ENCODE measurements at regions not wholly inside any gene's neighbourhood (a gene's known extent, or its start where the extent isn't known, plus 50 kb on each side); places are given as distances from the start of the nearest gene placed in this dataset.

DNA sequence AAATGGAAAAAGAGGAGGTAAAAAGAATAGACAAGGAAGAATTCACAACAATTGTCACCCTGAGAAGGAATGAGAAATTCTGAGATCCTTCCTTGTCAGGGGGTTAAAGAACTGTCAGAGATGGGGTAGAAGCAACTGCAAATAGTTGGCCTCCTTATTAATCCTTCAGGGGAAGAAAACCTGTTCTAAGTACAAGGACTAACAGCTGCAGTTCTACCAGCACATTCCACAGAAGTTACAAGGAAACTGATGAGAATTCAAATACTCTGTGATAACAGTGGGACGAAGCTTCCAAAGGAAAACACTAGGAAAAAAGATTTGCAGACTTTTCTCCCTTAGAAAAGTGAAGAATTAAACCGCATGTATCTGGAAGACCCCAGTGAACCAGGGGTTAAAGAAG is 93.7 kb downstream of the OR2K2 start:
- H2BK15ac ChIP-seq (ENCODE audit: low read depth, poor library complexity, severe bottlenecking) = no peak overlapping the region
- DNase-seq = no peak
- H4K8ac ChIP-seq (ENCODE audit: low read length) = no peak overlapping the region
- no peak overlapping the region for H3K4me2 ChIP-seq (ENCODE audit: low read length, poor library complexity, severe bottlenecking)
- no peak overlapping the region for H2BK12ac ChIP-seq (ENCODE audit: low read length in 2 of 2)
- H3K4ac ChIP-seq (ENCODE audit: low read depth in 1 of 2, low read length in 2 of 2) = no peak overlapping the region
- no peak overlapping the region for H3K23ac ChIP-seq (ENCODE audit: low read length in 2 of 2)
- H3K27me3 ChIP-seq (ENCODE audit: control insufficient read depth in 1 of 2, insufficient read depth in 1 of 2, low read length in 2 of 2) = no peaks in the 10 kb centered on the region
- no peak overlapping the region for H2AFZ ChIP-seq (ENCODE audit: low read depth, low read length)
- no peak overlapping the region for H3K18ac ChIP-seq (ENCODE audit: low read depth in 1 of 2, low read length in 2 of 2)
- H3K36me3 ChIP-seq (ENCODE audit: control insufficient read depth in 1 of 2, insufficient read depth in 2 of 2, low read depth in 1 of 2, low read length in 2 of 2) = no peaks in the 10 kb centered on the region
- H2BK5ac ChIP-seq (ENCODE audit: low read depth, low read length, poor library complexity, severe bottlenecking) = no peak overlapping the region
- 88% methylated on average over 2 of the region's 2 CpGs for WGBS
- H2BK120ac ChIP-seq (ENCODE audit: low read depth, low read length) = no peak overlapping the region
- no peak overlapping the region for H3K27ac ChIP-seq (ENCODE audit: low read length, poor library complexity, severe bottlenecking)
- H3K14ac ChIP-seq (ENCODE audit: low read length in 2 of 2) = no peak overlapping the region
- no peaks in the 10 kb centered on the region for H3K4me1 ChIP-seq (ENCODE audit: control insufficient read depth, insufficient read depth, low read depth, low read length)
- no peaks in the 10 kb centered on the region for H3K79me1 ChIP-seq (replicated peaks; ENCODE audit: low read length, poor library complexity, severe bottlenecking)
- H4K91ac ChIP-seq (ENCODE audit: low read length) = no peak overlapping the region
- H3K9me3 ChIP-seq (ENCODE audit: control insufficient read depth, low read length) = no peaks in the 10 kb centered on the region
- no peak overlapping the region for H3K4me3 ChIP-seq (ENCODE audit: insufficient read depth in 1 of 2, low read depth in 1 of 2, low read length in 2 of 2)
- H3K9ac ChIP-seq (ENCODE audit: low read length) = no peak overlapping the region
- no peak overlapping the region for H2AK5ac ChIP-seq (ENCODE audit: low read length, severe bottlenecking)

- no peak overlapping the region for H4K8ac ChIP-seq (ENCODE audit: low read length)
- H2AK5ac ChIP-seq (ENCODE audit: low read length, severe bottlenecking) = no peak overlapping the region
- no peaks in the 10 kb centered on the region for H3K9me3 ChIP-seq (ENCODE audit: control insufficient read depth, low read length)
- no peak overlapping the region for H3K14ac ChIP-seq (ENCODE audit: low read length in 2 of 2)
- no peak overlapping the region for H3K23ac ChIP-seq (ENCODE audit: low read length in 2 of 2)
- WGBS = 98% methylated on average over 2 of the region's 3 CpGs
- no peak overlapping the region for H3K4me2 ChIP-seq (ENCODE audit: low read length, poor library complexity, severe bottlenecking)
- H3K36me3 ChIP-seq (ENCODE audit: control insufficient read depth in 1 of 2, insufficient read depth in 2 of 2, low read depth in 1 of 2, low read length in 2 of 2) = no peaks in the 10 kb centered on the region
- no peak overlapping the region for H3K4me3 ChIP-seq (ENCODE audit: insufficient read depth in 1 of 2, low read depth in 1 of 2, low read length in 2 of 2)
- H3K9ac ChIP-seq (ENCODE audit: low read length) = no peak overlapping the region
- H3K79me1 ChIP-seq (replicated peaks; ENCODE audit: low read length, poor library complexity, severe bottlenecking) = no peaks in the 10 kb centered on the region
- no peak overlapping the region for H2BK120ac ChIP-seq (ENCODE audit: low read depth, low read length)
- no peak overlapping the region for H2AFZ ChIP-seq (ENCODE audit: low read depth, low read length)
- no peak overlapping the region for H3K27ac ChIP-seq (ENCODE audit: low read length, poor library complexity, severe bottlenecking)
- no peaks in the 10 kb centered on the region for H3K4me1 ChIP-seq (ENCODE audit: control insufficient read depth, insufficient read depth, low read depth, low read length)
- H3K27me3 ChIP-seq (ENCODE audit: control insufficient read depth in 1 of 2, insufficient read depth in 1 of 2, low read length in 2 of 2) = no peaks in the 10 kb centered on the region
- no peak overlapping the region for H2BK12ac ChIP-seq (ENCODE audit: low read length in 2 of 2)
- no peak for DNase-seq
- H3K18ac ChIP-seq (ENCODE audit: low read depth in 1 of 2, low read length in 2 of 2) = no peak overlapping the region
- no peak overlapping the region for H4K91ac ChIP-seq (ENCODE audit: low read length)
- no peak overlapping the region for H3K4ac ChIP-seq (ENCODE audit: low read depth in 1 of 2, low read length in 2 of 2)
- no peak overlapping the region for H2BK5ac ChIP-seq (ENCODE audit: low read depth, low read length, poor library complexity, severe bottlenecking)
- no peak overlapping the region for H2BK15ac ChIP-seq (ENCODE audit: low read depth, poor library complexity, severe bottlenecking)
Measured at GRCh38 chr9:111233963-111234362, 96.1 kb downstream of the OR2K2 start.

DNA sequence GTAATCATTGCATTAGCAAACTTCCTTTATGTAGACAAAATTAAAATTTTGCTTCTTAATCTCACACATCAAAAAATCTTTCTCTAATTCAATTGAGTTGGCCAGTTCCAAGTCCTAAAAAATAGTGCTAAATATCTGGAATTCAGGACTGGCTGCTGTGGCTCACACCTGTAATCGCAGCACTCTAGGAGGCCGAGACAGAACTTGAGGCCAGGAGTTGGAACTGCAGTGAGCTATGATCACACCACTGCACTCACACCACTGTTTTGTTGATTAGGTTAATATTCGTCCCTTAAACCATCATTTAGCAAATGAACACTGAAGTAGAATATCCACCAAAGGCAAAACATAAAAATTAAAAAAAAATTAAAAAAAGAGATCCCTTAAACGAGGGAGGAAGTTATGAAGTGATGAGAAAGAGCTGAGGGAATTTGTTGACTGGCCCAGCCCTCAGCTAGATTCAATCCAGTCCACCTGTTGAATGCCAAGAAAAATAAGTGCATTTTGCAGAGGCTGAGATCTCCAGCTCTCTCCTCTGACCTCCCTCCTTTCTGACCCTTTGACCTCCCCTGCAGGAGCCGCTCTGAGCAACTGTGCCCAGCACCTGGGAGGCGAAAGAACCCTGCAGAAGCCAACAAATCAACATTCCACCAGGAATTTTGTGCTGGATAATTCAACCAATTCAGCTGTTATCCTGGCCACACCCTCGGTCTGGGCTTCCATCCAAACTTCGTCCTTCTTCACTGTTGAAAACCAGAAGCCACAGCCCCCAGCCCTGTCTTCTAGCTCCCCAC is 96.8 kb downstream of the OR2K2 start:
- no peaks in the 10 kb centered on the region for H3K79me1 ChIP-seq (replicated peaks; ENCODE audit: low read length, poor library complexity, severe bottlenecking)
- H4K91ac ChIP-seq (ENCODE audit: low read length) = no peak overlapping the region
- H3K18ac ChIP-seq (ENCODE audit: low read depth in 1 of 2, low read length in 2 of 2) = no peak overlapping the region
- no peak overlapping the region for H3K4me2 ChIP-seq (ENCODE audit: low read length, poor library complexity, severe bottlenecking)
- H3K27me3 ChIP-seq (ENCODE audit: control insufficient read depth in 1 of 2, insufficient read depth in 1 of 2, low read length in 2 of 2) = no peaks in the 10 kb centered on the region
- no peaks in the 10 kb centered on the region for H3K36me3 ChIP-seq (ENCODE audit: control insufficient read depth in 1 of 2, insufficient read depth in 2 of 2, low read depth in 1 of 2, low read length in 2 of 2)
- H4K8ac ChIP-seq (ENCODE audit: low read length) = no peak overlapping the region
- no peak overlapping the region for H2BK120ac ChIP-seq (ENCODE audit: low read depth, low read length)
- H3K9ac ChIP-seq (ENCODE audit: low read length) = no peak overlapping the region
- no peak overlapping the region for H2BK5ac ChIP-seq (ENCODE audit: low read depth, low read length, poor library complexity, severe bottlenecking)
- H3K9me3 ChIP-seq (ENCODE audit: control insufficient read depth, low read length) = no peaks in the 10 kb centered on the region
- H3K4me1 ChIP-seq (ENCODE audit: control insufficient read depth, insufficient read depth, low read depth, low read length) = no peaks in the 10 kb centered on the region
- H2BK12ac ChIP-seq (ENCODE audit: low read length in 2 of 2) = no peak overlapping the region
- H2AFZ ChIP-seq (ENCODE audit: low read depth, low read length) = no peak overlapping the region
- no peak overlapping the region for H3K14ac ChIP-seq (ENCODE audit: low read length in 2 of 2)
- H2AK5ac ChIP-seq (ENCODE audit: low read length, severe bottlenecking) = no peak overlapping the region
- no peak overlapping the region for H2BK15ac ChIP-seq (ENCODE audit: low read depth, poor library complexity, severe bottlenecking)
- H3K4me3 ChIP-seq (ENCODE audit: insufficient read depth in 1 of 2, low read depth in 1 of 2, low read length in 2 of 2) = no peak overlapping the region
- no peak overlapping the region for H3K23ac ChIP-seq (ENCODE audit: low read length in 2 of 2)
- no peak overlapping the region for H3K4ac ChIP-seq (ENCODE audit: low read depth in 1 of 2, low read length in 2 of 2)
- H3K27ac ChIP-seq (ENCODE audit: low read length, poor library complexity, severe bottlenecking) = no peak overlapping the region
- WGBS = 70% methylated on average over 7 of the region's 8 CpGs
- no peak for DNase-seq

DNA sequence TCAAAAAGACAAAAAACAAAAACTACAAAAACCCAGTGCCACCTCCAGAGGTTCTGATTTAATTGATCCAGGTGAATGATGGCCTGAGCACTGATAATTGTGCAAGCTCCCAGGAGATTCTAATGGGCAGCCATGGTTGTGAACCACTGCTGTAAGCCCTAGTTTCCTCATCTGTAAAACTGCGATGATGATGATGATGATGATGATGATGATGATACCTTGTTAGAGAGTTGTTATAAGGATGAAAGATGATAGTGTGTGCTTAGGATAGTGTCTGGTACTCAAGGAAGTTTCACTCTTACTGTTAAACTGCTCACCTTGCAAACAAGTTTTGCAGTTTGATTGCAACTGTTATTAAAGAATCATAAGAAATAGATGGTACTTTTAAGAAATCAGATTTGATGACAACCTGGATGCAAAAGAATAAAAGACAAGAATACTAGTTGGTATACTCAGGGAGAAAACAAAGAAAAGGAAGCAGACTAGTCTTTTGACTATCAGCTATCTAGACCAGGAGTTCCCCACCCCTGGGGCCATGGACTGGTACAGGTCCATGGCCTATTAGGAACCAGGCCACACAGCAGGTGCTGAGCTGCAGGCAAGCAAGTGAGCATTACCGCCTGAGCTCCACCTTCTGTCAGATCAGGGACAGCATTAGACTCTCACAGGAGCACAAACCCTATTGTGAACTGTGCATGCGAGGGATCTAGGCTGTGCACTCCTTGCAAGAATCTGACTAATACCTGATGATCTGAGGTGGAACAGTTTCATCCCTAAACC is 98.0 kb downstream of the OR2K2 start:
- Histone ChIP-seq H3K4me1 (ENCODE audit: control insufficient read depth, insufficient read depth, low read depth, low read length) (no peaks in the 10 kb centered on the region), H3K4me3 (ENCODE audit: insufficient read depth in 1 of 2, low read depth in 1 of 2, low read length in 2 of 2) (no peak overlapping the region), H3K4me2 (ENCODE audit: low read length, poor library complexity, severe bottlenecking) (no peak overlapping the region), H2BK15ac (ENCODE audit: low read depth, poor library complexity, severe bottlenecking) (no peak overlapping the region), H4K8ac (ENCODE audit: low read length) (no peak overlapping the region), H2BK120ac (ENCODE audit: low read depth, low read length) (no peak overlapping the region), H3K18ac (ENCODE audit: low read depth in 1 of 2, low read length in 2 of 2) (no peak overlapping the region), H3K9ac (ENCODE audit: low read length) (no peak overlapping the region), H2BK12ac (ENCODE audit: low read length in 2 of 2) (no peak overlapping the region), H3K36me3 (ENCODE audit: control insufficient read depth in 1 of 2, insufficient read depth in 2 of 2, low read depth in 1 of 2, low read length in 2 of 2) (no peaks in the 10 kb centered on the region), H3K27me3 (ENCODE audit: control insufficient read depth in 1 of 2, insufficient read depth in 1 of 2, low read length in 2 of 2) (no peaks in the 10 kb centered on the region), H2BK5ac (ENCODE audit: low read depth, low read length, poor library complexity, severe bottlenecking) (no peak overlapping the region), H4K91ac (ENCODE audit: low read length) (no peak overlapping the region), H3K4ac (ENCODE audit: low read depth in 1 of 2, low read length in 2 of 2) (no peak overlapping the region), H3K27ac (ENCODE audit: low read length, poor library complexity, severe bottlenecking) (no peak overlapping the region), H2AK5ac (ENCODE audit: low read length, severe bottlenecking) (no peak overlapping the region), H3K23ac (ENCODE audit: low read length in 2 of 2) (no peak overlapping the region), H2AFZ (ENCODE audit: low read depth, low read length) (no peak overlapping the region), H3K79me1 (replicated peaks; ENCODE audit: low read length, poor library complexity, severe bottlenecking) (no peaks in the 10 kb centered on the region), H3K14ac (ENCODE audit: low read length in 2 of 2) (no peak overlapping the region), H3K9me3 (ENCODE audit: control insufficient read depth, low read length) (no peaks in the 10 kb centered on the region)
- WGBS = 90% methylated on average over 3 of the region's 3 CpGs
- DNase-seq = no peak
